Ovary (tissue), 7 donors: ENCODE measurements at regions not wholly inside any gene's neighbourhood (a gene's known extent, or its start where the extent isn't known, plus 50 kb on each side); places are given as distances from the start of the nearest gene placed in this dataset.

Experiments
- DNase-seq, 5 donors: peaks; one replicate each; pipeline ENCODE4 v3.0.0-alpha.2; 2019 to 2020
- H3K27ac ChIP-seq, 2 donors: fragments of 200-600 bp; one replicate each; pipeline versions ENCODE4 v1.5.1 to v1.8.0; 2019 to 2022
- H3K27me3 ChIP-seq: fragments of 200-600 bp; one replicate; pipeline ENCODE4 v1.8.0; 2022
- H3K36me3 ChIP-seq: fragments of 200-600 bp; sonication (generic); one replicate; pipeline ENCODE4 v1.5.1; 2019
- H3K4me1 ChIP-seq: one replicate; pipeline ENCODE4 v1.8.1; 2013; ENCODE audit warnings: mild to moderate bottlenecking, moderate library complexity; ENCODE audit not compliant: insufficient read depth
- H3K4me3 ChIP-seq: fragments of 200-600 bp; sonication (generic); one replicate; pipeline ENCODE4 v1.5.1; 2017
- H3K9me3 ChIP-seq, 2 donors: fragments of 200-600 bp in 1 of 2; sonication (generic) in 1 of 2; one replicate each; pipeline versions ENCODE4 v1.5.1 to v1.8.1; 2013 to 2019; ENCODE audit warnings: mild to moderate bottlenecking in 1 of 2, moderate library complexity in 1 of 2
- CTCF ChIP-seq, 3 donors: fragments of 450-650 bp in 2 of 3; fragments of 200-600 bp in 1 of 3; IDR thresholded peaks; one replicate each; pipeline versions ENCODE4 v1.5.1 to v1.8.0; 2016 to 2022; ENCODE audit warnings: antibody characterized with exemption in 3 of 3, mild to moderate bottlenecking in 1 of 3
- EP300 ChIP-seq: sonication (generic); formaldehyde crosslinking; IDR thresholded peaks from one replicate; pipeline ENCODE4 v1.6.1; 2017; ENCODE audit warnings: antibody characterized with exemption
- POLR2A ChIP-seq: fragments of 450-650 bp; IDR thresholded peaks from one replicate; pipeline ENCODE4 v1.6.1; 2017; ENCODE audit warnings: antibody characterized with exemption, mild to moderate bottlenecking, moderate library complexity
- WGBS, 3 donors: extraction: QIAGEN DNeasy Blood & Tissue Kit in 1 of 3; methylation state at CpG; one replicate each; pipeline versions ENCODE4 v1.1.5 to v1.1.7; 2013 to 2017; 5-methylcytosine and 5-hydroxymethylcytosine counted together
- intact Hi-C, 4 donors: fragments of 100-400 bp; cut with DNase I; formaldehyde crosslinking; loops; one replicate each; pipeline versions ENCODE4 v1.11.0 to v1.15.1; 2022 to 2023
- donor health status: DM: no; HTN: no; CAD: no; lungs with moderate emphysema.
- donor health status: DM: no; HTN: no; CAD: no.
- donor health status: Bipolar disorder and iron deficiency.
- donor health status: DM: no; HTN: no; CAD: no.
- donor health status: DM: yes; HTN: yes; CAD: no.

- Histone ChIP-seq H3K4me1 (no peaks in the 10 kb centered on the region), H3K27ac (no peak overlapping the region), H3K27me3 (no peaks in the 10 kb centered on the region), H3K36me3 (no peaks in the 10 kb centered on the region), H3K9me3 (no peaks in the 10 kb centered on the region), H3K4me3 (no peak overlapping the region)
- TF ChIP-seq EP300: no peak
- TF ChIP-seq CTCF (IDR thresholded peaks at IDR 0.05): no peak
- TF ChIP-seq POLR2A: no peak
- DNase-seq: no peak
- intact Hi-C loops: no loop called here
- 85 to 95% (median 90%) methylated on average over 2 of the region's 2 CpGs for WGBS, 3 donors
These were observed 790.8 kb downstream of the PCDH18 start for GRCh38 chr4:136741468-136741867.

- DNase-seq: no peak
- Histone ChIP-seq H3K4me1 (no peaks in the 10 kb centered on the region), H3K4me3 (no peak overlapping the region), H3K9me3 (no peaks in the 10 kb centered on the region), H3K36me3 (no peaks in the 10 kb centered on the region), H3K27me3 (no peaks in the 10 kb centered on the region), H3K27ac (no peak overlapping the region)
- intact Hi-C loops: no loop called here
- TF ChIP-seq CTCF (IDR thresholded peaks at IDR 0.05): no peak
- TF ChIP-seq POLR2A: no peak
- no peak for TF ChIP-seq EP300
- 40 to 45% (median 42%) methylated on average over 4 of the region's 4 CpGs for WGBS, 3 donors
These were observed 792.0 kb downstream of the PCDH18 start for GRCh38 chr4:136740326-136740725.

GRCh38 chr4:136737066-136737465, 795.2 kb downstream of the PCDH18 start:
- no peak overlapping the region for H3K27ac ChIP-seq
- intact Hi-C loops: no loop called here
- H3K36me3 ChIP-seq: no peaks in the 10 kb centered on the region
- H3K9me3 ChIP-seq: no peaks in the 10 kb centered on the region
- H3K4me3 ChIP-seq: no peak overlapping the region
- DNase-seq: no peak
- no peaks in the 10 kb centered on the region for H3K4me1 ChIP-seq
- H3K27me3 ChIP-seq: no peaks in the 10 kb centered on the region
- no peak for TF ChIP-seq EP300
- TF ChIP-seq POLR2A: no peak
- TF ChIP-seq CTCF (IDR thresholded peaks at IDR 0.05): no peak

GRCh38 chr4:136731025-136731424, 801.3 kb downstream of the PCDH18 start:
- no peak overlapping the region for H3K4me3 ChIP-seq
- intact Hi-C loops: no loop called here
- no peaks in the 10 kb centered on the region for H3K36me3 ChIP-seq
- H3K27me3 ChIP-seq: no peaks in the 10 kb centered on the region
- H3K4me1 ChIP-seq: no peaks in the 10 kb centered on the region
- no peak overlapping the region for H3K27ac ChIP-seq
- no peaks in the 10 kb centered on the region for H3K9me3 ChIP-seq
- no peak for TF ChIP-seq CTCF (IDR thresholded peaks at IDR 0.05)
- TF ChIP-seq EP300: no peak
- TF ChIP-seq POLR2A: no peak
- no peak for DNase-seq
